CD1c-positive myeloid dendritic cell (primary cell): ENCODE measurements at regions not wholly inside any gene's neighbourhood (a gene's known extent, or its start where the extent isn't known, plus 50 kb on each side); places are given as distances from the start of the nearest gene placed in this dataset.

Experiments used
- DNase-seq: peaks from one replicate; pipeline ENCODE4 v3.0.0-alpha.2; 2016; ENCODE audit errors: extremely low spot score

- DNase-seq: no peak
These were observed 390.1 kb upstream of the EEF2KMT start for GRCh38 chr16:5487728-5488127.

GRCh38 chr16:5482256-5482655 lies 384.7 kb upstream of the EEF2KMT start:
- no peak for DNase-seq

- DNase-seq: no peak
These were observed 383.0 kb upstream of the EEF2KMT start for GRCh38 chr16:5480431-5481195.

- no peak for DNase-seq
These were observed 382.3 kb upstream of the EEF2KMT start for GRCh38 chr16:5479926-5480325.

GRCh38 chr16:5478036-5478435 lies 380.4 kb upstream of the EEF2KMT start:
- no peak for DNase-seq

GRCh38 chr16:5477251-5477650 lies 379.7 kb upstream of the EEF2KMT start:
- DNase-seq: no peak

GRCh38 chr16:5472552-5472951 lies 375.0 kb upstream of the EEF2KMT start:
- no peak for DNase-seq

GRCh38 chr16:5468488-5468887 lies 370.9 kb upstream of the EEF2KMT start:
- no peak for DNase-seq

GRCh38 chr16:5467552-5467951 lies 370.0 kb upstream of the EEF2KMT start:
- DNase-seq: no peak

- no peak for DNase-seq
These were observed 369.0 kb upstream of the EEF2KMT start for GRCh38 chr16:5466551-5466950.

- DNase-seq: no peak
These were observed 368.1 kb upstream of the EEF2KMT start for GRCh38 chr16:5465714-5466113.

- no peak for DNase-seq
These were observed 366.2 kb upstream of the EEF2KMT start for GRCh38 chr16:5463820-5464219.

GRCh38 chr16:5461574-5461973 lies 364.0 kb upstream of the EEF2KMT start:
- DNase-seq: no peak

GRCh38 chr16:5461141-5461540 lies 363.5 kb upstream of the EEF2KMT start:
- no peak for DNase-seq

- no peak for DNase-seq
These were observed 363.1 kb upstream of the EEF2KMT start for GRCh38 chr16:5460701-5461100.

GRCh38 chr16:5459863-5460262 lies 362.3 kb upstream of the EEF2KMT start:
- no peak for DNase-seq

GRCh38 chr16:5455110-5455509 lies 357.5 kb upstream of the EEF2KMT start:
- DNase-seq: no peak

GRCh38 chr16:5454349-5454748 lies 356.8 kb upstream of the EEF2KMT start:
- no peak for DNase-seq

GRCh38 chr16:5451641-5452040 lies 354.0 kb upstream of the EEF2KMT start:
- no peak for DNase-seq

- no peak for DNase-seq
These were observed 353.0 kb upstream of the EEF2KMT start for GRCh38 chr16:5450409-5451104.

- DNase-seq: no peak
These were observed 352.3 kb upstream of the EEF2KMT start for GRCh38 chr16:5449901-5450300.

- DNase-seq: no peak
These were observed 351.2 kb upstream of the EEF2KMT start for GRCh38 chr16:5448798-5449197.

- no peak for DNase-seq
These were observed 350.1 kb upstream of the EEF2KMT start for GRCh38 chr16:5447734-5448133.
